Esophagus muscularis mucosa (tissue), 4 donors: ENCODE measurements at regions not wholly inside any gene's neighbourhood (a gene's known extent, or its start where the extent isn't known, plus 50 kb on each side); places are given as distances from the start of the nearest gene placed in this dataset.

Experiments used
- EP300 ChIP-seq: sonication (generic); formaldehyde crosslinking; IDR thresholded peaks from one replicate; pipeline ENCODE4 v1.6.1; 2017; ENCODE audit warnings: antibody characterized with exemption
- POLR2A ChIP-seq: fragments of 450-650 bp; IDR thresholded peaks from one replicate; pipeline ENCODE4 v1.6.1; 2017; ENCODE audit warnings: antibody characterized with exemption, moderate library complexity, mild to moderate bottlenecking, low read depth
- POLR2AphosphoS5 ChIP-seq, 2 donors: sonication (generic); formaldehyde crosslinking; IDR thresholded peaks; one replicate each; pipeline ENCODE4 v1.6.1; 2017; ENCODE audit warnings: antibody characterized with exemption in 2 of 2
- TF ChIP-seq, protein P1 (sequence below), 3 experiments: fragments of 200-600 bp in 2 of 3; fragments of 450-650 bp in 1 of 3; sonication (generic) in 2 of 3; IDR thresholded peaks; one replicate each; pipeline ENCODE4 v1.5.1; 2017 to 2019; ENCODE audit warnings: antibody characterized with exemption in 3 of 3, mild to moderate bottlenecking in 2 of 3, moderate library complexity in 1 of 3

DNA sequence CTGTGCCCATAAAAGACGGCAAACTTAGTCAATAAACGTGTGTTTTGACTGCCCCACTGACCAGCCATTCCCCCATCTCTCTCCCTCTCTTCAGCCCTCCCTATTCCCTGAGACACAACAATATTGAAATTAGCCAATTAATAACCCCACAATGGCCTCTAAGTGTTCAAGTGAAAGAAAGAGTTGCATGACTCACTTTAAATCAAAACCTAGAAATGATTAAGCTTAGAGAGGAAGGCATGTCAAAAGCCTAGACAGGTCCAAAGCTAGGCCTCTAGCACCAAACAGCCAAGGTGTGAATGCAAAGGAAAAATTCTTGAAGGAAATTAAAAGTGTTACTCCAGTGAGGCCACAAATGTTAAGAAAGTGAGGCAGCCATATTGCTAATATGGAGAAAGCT lies 261.6 kb upstream of the TBX18 start:
- TF ChIP-seq, protein P1, sequence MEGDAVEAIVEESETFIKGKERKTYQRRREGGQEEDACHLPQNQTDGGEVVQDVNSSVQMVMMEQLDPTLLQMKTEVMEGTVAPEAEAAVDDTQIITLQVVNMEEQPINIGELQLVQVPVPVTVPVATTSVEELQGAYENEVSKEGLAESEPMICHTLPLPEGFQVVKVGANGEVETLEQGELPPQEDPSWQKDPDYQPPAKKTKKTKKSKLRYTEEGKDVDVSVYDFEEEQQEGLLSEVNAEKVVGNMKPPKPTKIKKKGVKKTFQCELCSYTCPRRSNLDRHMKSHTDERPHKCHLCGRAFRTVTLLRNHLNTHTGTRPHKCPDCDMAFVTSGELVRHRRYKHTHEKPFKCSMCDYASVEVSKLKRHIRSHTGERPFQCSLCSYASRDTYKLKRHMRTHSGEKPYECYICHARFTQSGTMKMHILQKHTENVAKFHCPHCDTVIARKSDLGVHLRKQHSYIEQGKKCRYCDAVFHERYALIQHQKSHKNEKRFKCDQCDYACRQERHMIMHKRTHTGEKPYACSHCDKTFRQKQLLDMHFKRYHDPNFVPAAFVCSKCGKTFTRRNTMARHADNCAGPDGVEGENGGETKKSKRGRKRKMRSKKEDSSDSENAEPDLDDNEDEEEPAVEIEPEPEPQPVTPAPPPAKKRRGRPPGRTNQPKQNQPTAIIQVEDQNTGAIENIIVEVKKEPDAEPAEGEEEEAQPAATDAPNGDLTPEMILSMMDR (IDR thresholded peaks at IDR 0.05) = no peak
- TF ChIP-seq POLR2A (no peak), EP300 (no peak), POLR2AphosphoS5 (IDR thresholded peaks at IDR 0.05) (no peak)
